ENCODE measurements at regions not wholly inside any gene's neighbourhood (a gene's known extent, or its start where the extent isn't known, plus 50 kb on each side); places are given as distances from the start of the nearest gene placed in this dataset.
"Not testable (repeated sequence)": the region's sequence is repeated elsewhere in the genome, so short reads cannot be mapped to it uniquely, and the experiment has no call there.

DNA sequence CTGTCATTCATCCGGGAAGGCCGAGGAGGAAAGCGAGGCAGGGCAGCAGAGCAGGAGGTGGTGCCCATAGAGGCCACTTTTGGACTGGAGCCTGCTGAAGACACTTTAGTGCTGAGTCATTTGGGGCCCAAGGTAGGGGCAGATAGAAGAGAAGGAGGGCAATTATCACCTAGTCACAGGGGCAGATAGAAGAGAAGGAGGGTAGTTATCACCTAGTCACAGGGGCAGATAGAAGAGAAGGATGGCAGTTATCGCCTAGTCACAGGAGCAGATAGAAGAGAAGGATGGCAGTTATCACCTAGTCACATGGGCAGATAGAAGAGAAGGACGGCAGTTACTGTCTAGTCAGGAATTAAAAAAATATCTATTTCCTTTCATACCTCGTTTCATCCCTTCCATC is 1372.6 kb downstream of the FOXD4L5 start:
- not testable (repeated sequence) for DNase-seq

DNA sequence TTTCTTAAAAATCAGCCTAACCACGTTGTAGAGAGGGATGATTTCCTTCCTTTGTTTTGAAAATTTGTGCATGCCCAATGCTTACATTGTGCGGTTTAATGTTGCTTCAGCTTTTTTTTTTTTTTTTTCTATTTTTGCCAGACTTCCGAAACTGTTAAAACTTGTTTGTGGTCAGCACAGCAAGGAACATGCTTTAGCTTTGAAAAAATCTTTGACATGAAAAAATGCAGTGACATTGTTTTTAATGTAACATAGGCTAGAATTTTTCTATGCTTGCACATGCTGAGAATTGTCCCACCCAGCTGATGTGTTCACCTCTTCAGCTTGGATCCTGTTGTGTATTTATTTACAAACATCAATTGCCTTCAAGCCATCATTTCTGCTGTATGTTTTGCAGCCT is 1375.9 kb downstream of the FOXD4L5 start:
- DNase-seq, result not testable (repeated sequence)

DNA sequence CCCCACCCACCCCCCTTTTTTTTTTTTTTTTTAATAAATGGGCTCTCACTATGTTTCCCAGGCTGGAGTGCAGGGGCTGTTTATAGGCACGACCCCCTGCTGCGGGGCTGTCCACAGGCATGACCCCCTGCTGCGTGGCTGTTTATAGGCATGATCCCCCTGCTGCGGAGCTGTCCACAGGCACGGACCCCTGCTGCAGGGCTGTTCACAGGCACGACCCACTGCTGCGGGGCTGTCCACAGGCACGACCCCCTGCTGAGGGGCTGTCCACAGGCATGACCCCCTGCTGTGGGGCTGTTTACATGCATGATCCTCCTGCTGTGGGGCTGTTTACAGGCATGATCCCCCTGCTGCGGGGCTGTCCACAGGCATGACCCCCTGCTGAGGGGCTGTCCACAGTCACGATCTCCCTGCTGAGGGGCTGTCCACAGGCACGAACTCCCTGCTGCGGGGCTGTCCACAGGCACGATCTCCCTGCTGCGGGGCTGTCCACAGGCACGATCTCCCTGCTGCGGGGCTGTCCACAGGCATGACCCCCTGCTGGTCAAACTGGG is 1385.3 kb downstream of the FOXD4L5 start:
- not testable (repeated sequence) for DNase-seq

DNA sequence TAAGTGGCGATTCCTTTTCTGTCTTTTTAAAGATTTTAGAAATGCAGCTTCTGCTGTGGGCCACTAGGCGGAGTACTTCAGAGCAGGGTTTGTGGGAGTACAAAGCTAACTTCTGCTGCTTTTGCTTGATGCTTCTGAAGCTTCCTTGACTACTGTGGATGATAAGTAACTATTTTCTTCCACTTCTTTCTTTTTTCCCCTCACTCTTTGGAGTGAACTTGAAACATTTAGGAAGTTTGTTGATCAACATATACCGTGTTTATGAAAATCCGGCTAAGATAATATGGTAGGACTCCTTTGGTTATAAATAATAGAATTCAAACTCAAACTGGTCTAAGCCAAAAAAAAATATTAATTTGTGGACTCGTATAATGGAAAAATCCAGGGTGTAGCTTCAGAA is 1403.6 kb downstream of the FOXD4L5 start:
- not testable (repeated sequence) for DNase-seq

DNA sequence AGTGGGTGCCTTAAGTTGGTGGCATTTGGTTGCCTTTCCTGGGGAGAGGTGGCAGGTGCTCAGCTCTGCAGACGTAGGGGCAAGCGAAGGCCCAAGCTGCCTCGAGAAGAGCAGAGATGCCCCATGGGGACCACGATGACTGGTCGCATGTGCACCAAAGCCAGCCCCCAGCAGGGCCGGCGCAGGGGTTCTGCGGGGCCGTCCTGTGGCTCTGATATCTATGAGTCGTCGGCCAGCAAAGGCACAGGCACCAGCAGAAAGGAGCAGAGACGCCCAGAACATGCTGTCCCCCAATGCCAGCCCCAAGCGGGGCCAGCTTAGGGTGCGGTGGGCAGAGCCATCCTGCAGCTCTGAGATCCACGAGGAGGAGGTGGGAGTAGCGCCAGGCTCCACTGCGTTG is 1408.6 kb downstream of the FOXD4L5 start:
- DNase-seq, result not testable (repeated sequence)

DNA sequence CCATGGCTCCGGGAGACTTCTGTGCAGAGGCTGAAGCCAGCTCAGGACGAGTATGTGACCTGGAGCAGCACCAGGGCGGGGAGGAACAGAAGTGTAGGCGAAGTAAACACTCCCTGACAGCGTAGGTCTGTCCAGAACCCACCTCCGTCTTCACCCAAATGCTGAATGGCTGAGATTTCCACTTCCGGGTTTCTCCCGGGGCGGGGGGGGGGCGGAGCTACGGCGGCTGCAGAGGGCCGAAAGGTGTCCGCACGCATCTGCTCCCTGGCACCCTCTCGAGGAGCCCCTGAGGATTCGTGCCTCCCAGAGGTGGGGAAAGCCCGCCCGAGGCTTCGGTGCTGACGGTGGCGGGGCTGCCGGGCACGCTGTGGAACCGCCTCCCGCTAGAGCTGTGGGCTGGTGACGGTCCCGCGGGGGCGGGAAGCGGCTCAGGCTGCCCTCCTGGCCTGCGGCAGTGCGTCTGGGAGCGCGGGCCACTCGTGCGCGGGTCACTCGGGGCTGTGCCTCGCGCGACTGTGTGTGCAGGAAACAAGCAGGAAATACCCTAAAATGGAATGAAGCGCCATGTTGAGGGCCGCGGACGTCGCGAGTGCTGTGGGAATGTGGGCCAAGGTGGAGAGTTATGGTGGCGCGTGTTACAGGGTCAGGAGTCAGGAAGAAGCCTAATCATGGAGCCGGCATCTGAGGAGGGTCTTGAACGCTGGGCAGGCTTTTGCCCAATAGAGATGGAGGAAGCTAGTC is 1425.4 kb downstream of the FOXD4L5 start:
- DNase-seq, result peak; percentile 2

DNA sequence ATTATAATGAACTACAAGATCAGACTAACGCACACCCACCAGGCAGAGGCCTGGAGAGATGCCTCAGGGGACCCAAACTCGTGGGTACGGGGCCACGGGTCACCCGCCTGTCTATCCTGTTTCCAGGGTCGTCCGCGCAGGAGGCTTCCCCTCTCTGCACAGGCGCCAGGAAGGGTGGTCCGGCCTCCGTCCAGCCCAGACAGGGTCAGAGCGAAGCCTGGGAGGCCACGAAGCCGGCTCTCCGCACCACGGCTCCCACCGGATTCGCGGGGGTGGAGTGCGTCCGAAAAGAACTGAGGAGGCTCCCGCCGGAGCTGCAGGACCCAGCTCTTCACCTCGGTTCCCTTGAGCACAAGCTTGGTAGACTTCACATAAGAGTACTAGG is 1425.9 kb downstream of the FOXD4L5 start:
- not testable (repeated sequence) for DNase-seq

DNA sequence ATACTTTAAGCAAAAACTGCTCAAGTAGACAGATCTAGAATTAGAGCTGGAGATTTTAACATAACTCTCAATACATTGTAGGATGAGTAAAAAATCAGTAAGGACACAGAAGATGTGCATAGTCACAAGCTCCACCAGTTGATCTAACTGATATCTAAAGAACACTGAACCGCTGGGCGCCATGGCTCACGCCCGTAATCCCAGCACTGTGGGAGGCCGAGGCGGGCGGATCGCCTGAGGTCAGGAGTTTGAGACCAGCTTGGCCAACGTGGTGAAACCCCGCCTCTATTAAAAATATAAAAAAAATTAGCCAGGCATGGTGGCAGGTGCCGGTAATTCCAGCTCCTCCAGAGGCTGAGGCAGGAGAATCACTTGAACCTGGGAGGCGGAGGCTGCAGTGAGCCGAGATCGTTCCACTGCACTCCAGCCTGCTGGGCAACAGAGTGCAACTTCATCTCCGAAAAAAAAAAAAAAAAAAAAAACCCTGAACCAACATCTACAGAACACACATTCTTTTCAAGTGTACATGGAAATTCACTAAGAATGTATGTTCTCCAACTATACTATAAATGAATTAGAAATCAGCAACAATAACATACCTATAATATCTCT is 1431.8 kb downstream of the FOXD4L5 start:
- DNase-seq, result not testable (repeated sequence)

DNA sequence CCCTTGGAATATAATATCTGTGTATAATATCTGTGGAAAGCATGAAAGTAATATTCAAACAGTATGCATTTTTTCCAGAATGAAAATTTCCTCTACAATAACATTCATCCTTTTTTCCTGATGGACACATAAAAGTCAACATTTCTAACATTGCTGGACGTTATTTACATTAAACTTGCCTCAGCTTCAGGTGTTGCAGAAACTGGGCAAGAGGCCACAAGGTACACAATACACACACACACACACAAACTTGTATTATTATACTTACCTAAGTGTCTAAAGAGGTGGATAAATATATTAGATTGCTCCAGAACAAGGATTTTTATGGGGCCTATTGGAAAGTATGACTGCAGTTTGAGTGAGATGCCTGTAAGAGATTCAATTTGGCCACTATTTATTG is 1460.2 kb downstream of the FOXD4L5 start:
- DNase-seq, result not testable (repeated sequence)

DNA sequence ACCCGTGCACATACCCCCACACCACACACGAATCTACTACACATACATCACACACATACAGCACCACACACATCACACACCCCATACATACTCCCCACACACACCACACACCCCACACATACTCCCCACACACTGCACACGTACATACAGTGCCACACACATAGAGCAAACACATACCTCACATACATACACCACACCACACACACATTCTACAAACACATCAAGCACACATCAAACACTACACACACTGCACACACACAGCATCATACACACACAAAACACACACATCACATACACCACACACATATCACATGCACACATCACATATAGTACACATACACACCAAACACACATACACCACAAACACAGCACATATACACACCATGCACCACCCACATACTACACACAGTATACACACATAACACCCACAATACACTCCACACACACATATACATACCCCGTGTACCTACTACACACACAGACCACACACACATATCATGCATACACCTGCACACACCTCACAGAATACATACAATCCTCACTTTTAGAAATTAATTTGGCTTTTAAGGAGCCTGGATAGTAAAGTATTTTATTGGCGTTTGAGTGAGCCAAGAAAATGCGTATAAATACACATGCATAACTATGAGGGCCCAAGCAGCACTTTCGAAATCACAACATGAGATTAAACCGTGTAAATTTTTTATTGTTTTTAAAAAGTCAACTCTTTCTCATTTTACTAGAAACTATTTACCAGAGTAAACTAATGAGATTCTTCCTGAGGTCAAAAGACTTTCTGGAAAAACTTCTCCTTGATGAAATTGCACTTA is 1461.4 kb downstream of the FOXD4L5 start:
- DNase-seq, result not testable (repeated sequence)

DNA sequence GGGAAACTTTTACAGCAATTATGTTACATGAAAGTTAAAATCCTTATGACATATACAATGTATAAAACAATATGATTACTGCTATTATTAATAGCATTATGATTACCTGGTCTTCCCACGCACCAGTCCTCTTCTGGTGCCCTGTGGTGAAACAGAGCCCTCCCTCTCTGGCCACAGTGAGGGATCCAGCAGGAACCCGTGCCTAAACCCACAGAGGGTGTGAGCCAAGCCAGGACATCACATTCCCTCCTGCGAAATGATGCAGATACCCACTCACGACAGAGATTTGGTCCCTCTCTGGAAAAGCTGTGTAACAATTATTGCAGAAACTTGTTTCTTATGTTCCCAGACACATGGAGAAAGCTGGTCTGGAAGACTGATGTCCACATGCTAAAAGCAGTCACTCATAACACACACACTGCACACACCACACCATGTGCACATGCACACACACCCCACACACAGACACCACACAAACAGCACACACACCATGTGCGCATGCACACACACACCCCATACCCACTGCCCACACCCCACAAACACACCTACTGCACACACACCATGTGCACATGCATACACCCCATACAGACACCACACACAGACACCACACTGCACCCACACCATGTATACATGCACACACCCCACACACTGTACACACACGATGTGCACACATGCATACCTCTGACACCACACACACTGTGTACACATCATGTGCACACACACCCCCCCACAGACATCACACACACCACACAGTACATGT is 1462.2 kb downstream of the FOXD4L5 start:
- DNase-seq, result not testable (repeated sequence)

DNA sequence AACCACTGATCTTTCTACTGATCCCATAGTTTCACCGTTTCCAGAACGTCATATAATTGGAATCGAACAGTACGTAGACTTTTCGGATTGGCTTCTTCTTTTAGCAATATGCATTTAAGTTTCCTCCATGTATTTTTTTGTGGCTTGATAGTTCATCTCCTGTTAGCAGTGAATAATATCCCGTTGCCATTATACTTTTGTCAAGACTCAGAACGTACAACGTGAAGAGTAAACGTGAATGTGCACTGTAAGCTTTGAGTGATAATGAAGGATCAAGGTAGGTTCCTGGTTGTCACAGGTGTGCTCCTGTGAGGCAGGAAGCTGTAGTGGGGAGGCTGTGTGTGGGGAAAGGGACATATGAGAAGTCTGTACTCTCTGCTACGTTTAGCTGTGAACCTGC is 1463.7 kb downstream of the FOXD4L5 start:
- not testable (repeated sequence) for DNase-seq

DNA sequence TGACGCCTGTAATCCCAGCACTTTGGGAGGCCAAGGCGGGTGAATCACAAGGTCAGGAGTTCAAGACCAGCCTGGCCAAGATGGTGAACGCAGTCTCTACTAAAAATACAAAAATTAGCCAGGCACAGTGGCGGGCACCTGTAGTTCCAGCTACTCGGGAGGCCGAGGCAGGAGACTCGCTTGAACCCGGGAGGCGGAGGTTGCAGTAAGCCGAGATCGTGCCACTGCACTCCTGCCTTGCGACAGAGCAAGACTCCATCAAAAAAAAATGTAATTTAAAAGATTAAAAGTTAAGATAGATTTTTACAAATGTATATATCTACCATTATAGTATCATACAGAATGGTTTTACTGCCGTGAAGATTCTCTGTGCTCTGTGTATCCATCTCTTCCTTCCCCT is 1464.1 kb downstream of the FOXD4L5 start:
- DNase-seq, result not testable (repeated sequence)

DNA sequence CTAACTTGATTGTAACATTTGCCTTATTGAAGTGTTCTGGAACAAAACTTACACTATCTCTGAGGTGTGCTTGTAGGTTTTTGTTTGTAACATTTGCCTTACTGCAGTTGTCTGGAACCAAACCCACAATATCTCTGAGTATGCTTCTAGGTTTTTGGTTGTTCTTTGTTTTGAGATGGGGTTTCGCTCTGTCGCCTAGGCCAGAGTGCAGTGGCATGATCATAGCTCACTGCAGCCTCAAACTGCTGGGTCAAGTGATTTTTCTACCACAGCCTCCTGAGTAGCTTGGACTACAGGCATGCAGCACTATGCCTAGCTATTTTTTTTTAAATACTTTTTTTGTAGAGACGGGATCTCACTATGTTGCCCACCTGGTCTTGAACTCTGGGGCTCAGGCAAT is 1464.6 kb downstream of the FOXD4L5 start:
- DNase-seq, result not testable (repeated sequence)

DNA sequence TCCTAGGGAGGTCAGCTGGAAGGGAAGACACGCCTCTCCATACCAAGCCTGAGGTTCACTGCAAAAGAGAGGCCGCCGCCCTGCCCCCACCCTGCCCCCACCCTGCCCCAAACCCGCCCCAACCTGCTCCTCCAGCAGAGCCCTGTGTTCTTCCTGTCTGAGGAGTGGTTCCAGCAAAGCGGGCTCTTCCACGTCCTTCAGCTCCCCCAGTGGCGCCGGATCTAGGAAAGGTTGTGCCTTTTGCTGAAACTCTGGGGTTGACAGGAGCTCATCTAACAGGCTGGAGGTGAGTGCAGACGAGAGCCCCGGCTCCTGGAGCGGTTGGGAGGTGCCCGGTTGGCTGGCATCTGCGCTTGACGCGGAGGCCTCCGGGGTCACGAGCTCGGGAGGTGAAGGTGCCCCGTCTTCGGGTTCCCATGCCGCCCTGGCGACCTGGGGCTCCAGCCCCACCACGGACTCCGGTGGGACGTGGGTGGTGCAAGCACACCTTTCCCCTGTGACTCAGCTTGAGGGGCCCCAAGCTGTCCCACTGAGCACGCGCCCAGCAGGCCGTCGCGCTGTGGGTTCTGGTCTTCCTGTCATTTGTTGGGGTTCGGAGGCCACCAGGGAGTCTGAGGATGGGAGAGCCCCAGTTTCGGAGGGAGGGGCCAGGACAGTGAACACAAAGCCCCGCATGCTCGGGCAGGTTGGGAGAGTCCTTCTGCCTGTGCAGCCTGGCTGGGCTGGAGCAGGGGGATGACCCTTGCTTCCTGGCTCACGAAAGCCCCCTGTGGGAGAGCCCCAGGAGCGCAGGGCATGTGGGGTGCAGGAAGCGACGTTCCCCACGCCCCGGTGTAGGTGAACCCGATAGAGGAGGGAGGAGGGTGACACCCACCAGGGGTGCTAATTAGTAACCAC is 1467.1 kb downstream of the FOXD4L5 start:
- peak; percentile 28 for DNase-seq

DNA sequence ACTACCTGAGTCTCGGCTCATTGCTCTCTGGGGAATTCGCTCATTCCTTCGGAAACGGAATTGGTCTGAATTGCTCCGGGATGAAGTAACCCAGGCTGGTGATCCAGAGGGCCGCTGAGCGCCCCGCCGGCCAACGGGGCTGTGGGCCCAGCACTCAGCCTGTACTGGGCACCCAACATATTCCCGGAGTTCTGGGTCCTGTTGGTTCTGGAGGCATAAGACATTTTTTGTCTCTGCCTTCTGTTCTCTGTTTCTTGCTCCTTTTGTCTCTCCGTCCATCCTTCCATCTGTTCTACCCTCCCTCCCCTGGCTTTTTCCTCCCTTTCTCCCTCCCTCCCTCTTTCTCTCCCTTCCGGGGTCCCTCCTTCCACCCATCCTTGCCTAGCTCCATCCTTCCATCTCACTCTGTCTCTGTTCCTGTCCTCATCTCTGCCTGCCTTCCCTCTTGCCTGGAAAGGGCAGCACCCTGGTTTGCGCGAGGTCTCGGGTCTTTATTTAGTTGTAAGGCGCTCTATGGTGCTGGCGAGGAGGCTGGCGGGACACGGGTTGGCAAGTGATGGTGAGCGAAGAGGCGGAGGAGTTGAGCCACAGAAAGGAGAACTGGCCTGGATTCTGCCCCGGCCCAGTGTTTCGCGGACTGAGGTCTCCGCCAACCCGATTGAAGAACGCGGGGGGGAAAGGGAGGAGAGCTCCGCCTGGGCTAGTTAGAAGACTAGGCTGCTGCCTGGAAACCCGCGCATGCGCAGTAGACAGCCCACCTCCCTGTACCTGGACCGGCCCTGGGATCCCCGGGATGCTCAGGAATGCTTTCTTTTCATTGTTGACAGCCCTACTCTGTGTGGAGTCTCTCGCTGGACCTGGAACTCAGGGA is 1468.0 kb downstream of the FOXD4L5 start:
- DNase-seq, result peak; percentile 69

DNA sequence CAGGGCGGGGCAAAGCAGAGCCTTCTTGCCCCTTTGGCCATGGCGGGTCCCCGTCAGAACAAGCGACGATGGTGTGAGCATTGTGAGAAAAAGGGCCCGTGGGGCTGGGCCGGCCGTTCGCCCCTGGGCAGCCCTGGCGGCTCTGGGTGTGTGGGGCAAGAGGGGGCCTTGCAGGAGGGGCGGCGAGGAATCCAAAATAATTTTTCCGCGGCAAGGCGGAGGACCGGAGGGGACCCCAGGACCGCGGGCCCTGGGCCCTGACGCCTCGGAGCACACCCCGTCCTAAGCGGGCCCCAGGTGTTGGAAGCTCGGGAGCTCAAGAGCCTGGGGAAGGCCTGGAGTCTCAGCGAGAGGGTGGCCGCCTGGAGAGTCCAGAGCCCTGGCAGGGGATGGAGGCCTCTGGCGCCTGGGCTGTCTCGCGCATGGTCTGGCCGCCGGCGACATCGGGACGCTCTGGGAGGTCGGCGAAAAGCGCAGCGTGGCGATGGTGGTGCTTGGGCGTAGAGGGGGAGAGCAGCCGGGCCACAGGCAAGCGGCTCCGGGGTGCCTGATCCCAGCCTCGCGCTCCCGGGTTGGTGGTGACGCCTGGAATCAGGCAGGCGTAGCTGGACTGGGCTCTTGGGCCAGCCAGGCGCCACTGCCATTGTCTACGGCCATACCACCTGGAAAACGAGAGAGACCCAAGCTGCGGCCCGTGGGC is 1469.9 kb downstream of the FOXD4L5 start:
- DNase-seq, result not testable (repeated sequence)

DNA sequence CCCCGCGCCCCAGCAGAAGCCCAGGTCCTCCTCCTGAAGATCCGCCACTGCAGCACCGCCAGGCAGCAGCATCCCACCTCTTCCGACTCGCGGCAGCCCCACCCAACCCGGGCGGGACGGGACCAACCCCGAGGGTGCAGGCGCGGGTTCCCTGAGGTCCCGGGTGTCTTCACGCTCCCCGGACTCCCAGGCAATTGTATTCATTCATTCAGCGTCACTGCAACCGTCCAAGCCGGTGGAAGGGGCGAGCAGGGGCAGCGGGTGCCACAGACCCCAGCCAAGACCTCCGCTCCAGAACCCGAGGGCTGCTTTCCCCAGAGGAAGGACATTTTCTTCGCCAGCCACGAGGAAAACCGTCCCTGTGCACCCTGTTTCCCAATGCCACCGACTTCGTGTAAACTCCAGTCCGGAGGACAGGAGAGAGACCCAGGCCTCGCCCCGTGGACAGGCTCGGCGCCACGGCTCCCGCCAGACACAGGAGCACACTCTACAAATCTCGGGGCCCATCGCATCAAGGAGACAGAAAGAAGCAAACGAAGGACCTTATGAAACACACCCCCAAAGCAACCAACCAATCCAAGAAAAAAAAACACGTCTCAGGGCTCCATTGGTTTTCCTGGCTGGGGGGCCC is 1471.5 kb downstream of the FOXD4L5 start:
- DNase-seq, result not testable (repeated sequence)

DNA sequence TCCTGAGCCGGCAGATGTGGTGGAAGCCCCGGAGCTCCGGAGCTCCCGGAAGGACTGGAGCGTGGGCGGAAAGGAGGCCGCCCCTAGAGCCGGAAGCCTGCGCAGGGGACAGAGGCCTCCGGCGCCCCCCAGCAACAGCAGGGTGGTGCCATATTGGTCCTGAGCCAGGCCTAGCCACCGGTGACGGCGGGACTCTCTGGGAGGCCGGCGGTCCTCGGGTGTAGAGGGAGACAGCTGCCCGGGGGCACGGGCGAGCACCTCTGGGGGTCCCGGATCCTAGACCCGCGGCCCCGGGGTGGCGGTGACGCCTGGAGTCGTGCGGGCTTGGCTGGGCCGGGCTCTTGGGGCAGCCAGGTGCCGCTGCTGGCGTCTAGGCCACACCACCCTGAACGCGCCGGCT is 1472.2 kb downstream of the FOXD4L5 start:
- DNase-seq, result not testable (repeated sequence)
